SIG-M5 treated with dmso at 0.1 percent for 504 hours (cell line): ENCODE measurements at regions not wholly inside any gene's neighbourhood (a gene's known extent, or its start where the extent isn't known, plus 50 kb on each side); places are given as distances from the start of the nearest gene placed in this dataset.
A peak's percentile ranks its signal among the peaks of the same experiment; 100 is the strongest.

ENCODE experiments used
- DNase-seq: peaks from one replicate; lab custom pipeline; 2025; ENCODE audit not compliant: unreplicated experiment; lab: John Stamatoyannopoulos, UW

GRCh38 chr5:68406767-68407241 lies 191.2 kb downstream of the PIK3R1 start:
- no peak for DNase-seq

GRCh38 chr5:68407311-68408239 lies 192.0 kb downstream of the PIK3R1 start:
- no peak for DNase-seq

DNA sequence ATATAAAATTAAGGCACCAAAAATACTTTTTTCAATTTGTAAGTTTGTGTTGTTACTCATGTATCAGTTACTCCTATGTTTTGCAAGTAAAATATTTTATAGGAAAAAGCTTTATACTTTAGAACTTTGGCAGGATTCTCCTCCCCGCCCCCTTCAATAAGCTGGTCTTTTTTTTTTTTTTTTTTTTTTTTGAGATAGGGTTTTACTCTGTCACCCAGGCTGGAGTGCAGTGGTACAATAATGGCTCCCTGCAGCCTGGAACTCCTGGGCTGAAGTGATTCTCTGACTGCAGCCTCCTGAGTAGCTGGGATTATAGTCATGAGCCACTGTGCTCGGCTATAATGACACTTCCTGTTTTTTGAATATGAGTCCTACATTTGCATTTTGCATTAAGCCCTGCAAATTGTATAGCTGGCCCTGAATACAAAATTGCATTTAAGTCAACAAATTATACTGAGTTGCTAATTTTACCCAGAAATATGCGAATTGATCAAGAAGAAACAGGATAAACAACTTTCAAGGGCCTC lies 192.9 kb downstream of the PIK3R1 start:
- no peak for DNase-seq

DNA sequence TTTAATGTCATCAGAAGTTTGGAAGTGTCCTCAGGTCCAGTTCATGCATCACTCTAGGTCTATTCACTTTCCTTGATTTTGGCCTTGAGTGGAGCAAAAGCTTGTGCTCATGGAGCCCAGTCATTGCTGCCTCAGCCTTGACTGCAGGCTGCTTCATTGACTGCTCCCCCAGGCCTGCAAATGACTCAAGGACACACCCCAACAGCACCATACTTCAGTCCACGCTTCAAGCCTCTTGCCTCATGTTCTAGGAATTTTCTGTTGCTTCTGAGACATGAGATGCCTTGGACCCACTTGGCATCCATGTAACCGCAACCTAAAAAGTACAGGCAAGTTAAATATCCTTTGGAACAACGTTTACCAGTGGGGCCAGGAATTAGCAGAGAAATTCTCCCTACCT lies 193.7 kb downstream of the PIK3R1 start:
- no peak for DNase-seq

DNA sequence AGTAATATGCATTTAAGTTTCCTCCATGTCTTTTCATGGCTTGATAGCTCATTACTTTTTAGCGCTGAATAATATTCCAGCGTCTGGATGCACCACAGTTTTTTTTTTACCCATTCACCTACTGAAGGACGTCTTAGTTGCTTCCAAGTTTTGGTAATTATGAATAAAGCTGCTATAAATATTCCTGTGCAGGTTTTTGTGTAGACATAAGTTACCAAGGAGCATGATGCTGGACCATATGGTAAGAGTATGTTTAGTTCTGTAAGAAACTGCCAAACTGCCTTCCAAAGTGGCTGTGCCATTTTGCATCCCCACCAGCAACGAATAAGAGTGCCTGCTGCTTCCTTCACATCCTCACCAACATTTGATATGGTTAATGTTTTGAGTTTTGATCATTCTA lies 195.6 kb downstream of the PIK3R1 start:
- DNase-seq: no peak

GRCh38 chr5:68415177-68416085 lies 199.9 kb downstream of the PIK3R1 start:
- DNase-seq: no peak

- DNase-seq: no peak
Observed at GRCh38 chr5:68416714-68417113, 201.2 kb downstream of the PIK3R1 start.

GRCh38 chr5:68418201-68418600 lies 202.6 kb downstream of the PIK3R1 start:
- DNase-seq: no peak

- DNase-seq: no peak
Observed at GRCh38 chr5:68418680-68419079, 203.1 kb downstream of the PIK3R1 start.

GRCh38 chr5:68419081-68419636 lies 203.6 kb downstream of the PIK3R1 start:
- no peak for DNase-seq

GRCh38 chr5:68419637-68420452 lies 204.3 kb downstream of the PIK3R1 start:
- no peak for DNase-seq

- no peak for DNase-seq
Observed at GRCh38 chr5:68420476-68421344, 205.2 kb downstream of the PIK3R1 start.

GRCh38 chr5:68421485-68422220 lies 206.1 kb downstream of the PIK3R1 start:
- DNase-seq: no peak

GRCh38 chr5:68423154-68423811 lies 207.7 kb downstream of the PIK3R1 start:
- no peak for DNase-seq

DNA sequence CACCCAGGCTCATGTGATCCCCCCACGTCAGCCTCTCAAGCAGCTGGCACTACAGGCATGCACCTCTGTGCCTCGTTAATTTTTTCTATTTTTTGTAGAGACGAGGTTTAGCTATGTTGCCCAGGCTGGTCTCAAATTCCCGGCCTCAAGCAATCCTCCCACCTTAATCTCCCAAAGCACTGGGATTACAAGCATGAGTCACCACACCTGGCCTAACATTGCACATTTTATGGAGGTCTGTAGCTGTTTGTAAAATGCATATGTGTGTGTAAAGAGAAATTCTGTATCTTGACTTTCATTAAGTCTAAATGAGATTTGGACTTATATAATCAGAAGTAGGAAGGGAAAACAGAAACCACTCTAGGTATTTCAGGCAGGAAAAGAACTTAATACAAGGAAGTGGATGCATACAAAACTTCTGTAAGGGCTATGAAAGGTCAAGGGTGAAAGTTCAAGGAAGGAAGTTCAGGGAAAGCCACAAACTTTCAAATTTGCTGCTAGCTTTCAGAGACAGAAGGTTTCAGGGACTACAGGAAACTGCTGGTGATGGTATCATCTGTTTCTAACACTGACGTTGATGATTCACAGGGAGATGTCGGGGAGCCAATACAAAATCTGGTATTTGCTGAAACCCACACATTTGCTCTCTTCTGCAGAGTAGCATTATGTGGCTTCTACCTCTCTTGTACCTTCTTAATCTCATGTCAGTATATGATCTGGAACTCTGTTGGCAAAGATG lies 209.4 kb downstream of the PIK3R1 start:
- peak; percentile 34 for DNase-seq

- DNase-seq: no peak
Observed at GRCh38 chr5:68426586-68426985, 211.0 kb downstream of the PIK3R1 start.

GRCh38 chr5:68428231-68428811 lies 212.8 kb downstream of the PIK3R1 start:
- DNase-seq: no peak
